ENCODE measurements at regions not wholly inside any gene's neighbourhood (a gene's known extent, or its start where the extent isn't known, plus 50 kb on each side); places are given as distances from the start of the nearest gene placed in this dataset.

DNA sequence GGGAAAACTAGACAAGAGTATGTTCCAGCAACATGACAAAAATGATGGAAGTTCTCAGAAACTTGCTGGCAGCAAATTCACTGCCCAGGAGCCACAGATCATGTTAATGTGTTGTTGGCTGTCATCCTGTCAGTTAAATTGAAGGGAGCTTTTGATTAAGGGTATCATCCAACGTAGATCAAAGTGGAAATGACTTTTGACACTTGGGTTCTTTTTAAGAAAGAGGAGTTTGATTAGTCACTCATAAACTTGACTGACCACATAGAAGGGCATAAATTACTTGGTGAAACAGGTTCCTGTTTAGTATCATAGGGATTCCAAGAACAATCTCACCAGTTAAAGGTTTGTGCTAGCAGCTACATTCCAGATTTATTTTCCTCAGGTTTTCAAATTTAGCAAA, 288.7 kb downstream of the CSNK1G3 start:
- TF ChIP-seq, protein P1, sequence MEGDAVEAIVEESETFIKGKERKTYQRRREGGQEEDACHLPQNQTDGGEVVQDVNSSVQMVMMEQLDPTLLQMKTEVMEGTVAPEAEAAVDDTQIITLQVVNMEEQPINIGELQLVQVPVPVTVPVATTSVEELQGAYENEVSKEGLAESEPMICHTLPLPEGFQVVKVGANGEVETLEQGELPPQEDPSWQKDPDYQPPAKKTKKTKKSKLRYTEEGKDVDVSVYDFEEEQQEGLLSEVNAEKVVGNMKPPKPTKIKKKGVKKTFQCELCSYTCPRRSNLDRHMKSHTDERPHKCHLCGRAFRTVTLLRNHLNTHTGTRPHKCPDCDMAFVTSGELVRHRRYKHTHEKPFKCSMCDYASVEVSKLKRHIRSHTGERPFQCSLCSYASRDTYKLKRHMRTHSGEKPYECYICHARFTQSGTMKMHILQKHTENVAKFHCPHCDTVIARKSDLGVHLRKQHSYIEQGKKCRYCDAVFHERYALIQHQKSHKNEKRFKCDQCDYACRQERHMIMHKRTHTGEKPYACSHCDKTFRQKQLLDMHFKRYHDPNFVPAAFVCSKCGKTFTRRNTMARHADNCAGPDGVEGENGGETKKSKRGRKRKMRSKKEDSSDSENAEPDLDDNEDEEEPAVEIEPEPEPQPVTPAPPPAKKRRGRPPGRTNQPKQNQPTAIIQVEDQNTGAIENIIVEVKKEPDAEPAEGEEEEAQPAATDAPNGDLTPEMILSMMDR (IDR thresholded peaks at IDR 0.05), result no peak
- TF ChIP-seq ZFX (IDR thresholded peaks at IDR 0.05; ENCODE audit: borderline replicate concordance), result no peak

Data from 22Rv1 (cell line).